ENCODE measurements at regions not wholly inside any gene's neighbourhood (a gene's known extent, or its start where the extent isn't known, plus 50 kb on each side); places are given as distances from the start of the nearest gene placed in this dataset.

DNA sequence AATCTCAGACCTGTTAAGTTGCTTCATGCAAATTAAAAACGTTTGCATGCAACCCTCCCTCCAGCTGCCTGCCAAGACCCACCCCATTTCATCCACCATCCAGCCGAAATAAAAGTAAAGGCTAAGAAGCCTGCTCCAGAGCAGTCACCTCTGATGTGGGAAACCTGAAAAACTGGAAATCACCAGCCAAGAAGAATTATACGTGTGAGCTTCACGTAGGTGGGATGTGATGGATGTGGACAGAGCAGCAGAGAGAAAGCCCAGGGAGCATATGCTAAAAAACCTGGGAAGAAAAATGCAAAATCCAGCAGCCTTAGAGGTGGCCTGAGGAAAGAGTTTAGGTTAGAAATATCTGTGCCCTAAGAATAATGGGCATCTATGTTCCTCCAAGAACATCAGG is 160.6 kb upstream of the STS start:
- H2AFZ ChIP-seq (ENCODE audit: low read length), result no peak overlapping the region
- H3K9me3 ChIP-seq (ENCODE audit: control insufficient read depth, insufficient read depth, low read depth, low read length), result no peaks in the 10 kb centered on the region
- H4K20me1 ChIP-seq (ENCODE audit: control insufficient read depth, extremely low read depth, insufficient read depth, low read length), result peaks cover 2% of the 10 kb centered on the region
- no peaks in the 10 kb centered on the region for H3K79me2 ChIP-seq (ENCODE audit: control insufficient read depth, insufficient read depth, low read length)
- no peaks in the 10 kb centered on the region for H3K4me1 ChIP-seq (ENCODE audit: control insufficient read depth, extremely low read depth, insufficient read depth, low read length)
- H3K9ac ChIP-seq (ENCODE audit: insufficient read depth, low read length), result no peak overlapping the region
- no peaks in the 10 kb centered on the region for H3K27me3 ChIP-seq (ENCODE audit: control insufficient read depth, insufficient read depth, low read length)
- TF ChIP-seq, protein P1, sequence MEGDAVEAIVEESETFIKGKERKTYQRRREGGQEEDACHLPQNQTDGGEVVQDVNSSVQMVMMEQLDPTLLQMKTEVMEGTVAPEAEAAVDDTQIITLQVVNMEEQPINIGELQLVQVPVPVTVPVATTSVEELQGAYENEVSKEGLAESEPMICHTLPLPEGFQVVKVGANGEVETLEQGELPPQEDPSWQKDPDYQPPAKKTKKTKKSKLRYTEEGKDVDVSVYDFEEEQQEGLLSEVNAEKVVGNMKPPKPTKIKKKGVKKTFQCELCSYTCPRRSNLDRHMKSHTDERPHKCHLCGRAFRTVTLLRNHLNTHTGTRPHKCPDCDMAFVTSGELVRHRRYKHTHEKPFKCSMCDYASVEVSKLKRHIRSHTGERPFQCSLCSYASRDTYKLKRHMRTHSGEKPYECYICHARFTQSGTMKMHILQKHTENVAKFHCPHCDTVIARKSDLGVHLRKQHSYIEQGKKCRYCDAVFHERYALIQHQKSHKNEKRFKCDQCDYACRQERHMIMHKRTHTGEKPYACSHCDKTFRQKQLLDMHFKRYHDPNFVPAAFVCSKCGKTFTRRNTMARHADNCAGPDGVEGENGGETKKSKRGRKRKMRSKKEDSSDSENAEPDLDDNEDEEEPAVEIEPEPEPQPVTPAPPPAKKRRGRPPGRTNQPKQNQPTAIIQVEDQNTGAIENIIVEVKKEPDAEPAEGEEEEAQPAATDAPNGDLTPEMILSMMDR (conservative IDR thresholded peaks at IDR 0.05 in 1 of 2, IDR thresholded peaks at IDR 0.05 in 1 of 2; ENCODE audit: low read depth in 1 of 2, low read length in 2 of 2), result no peak
- no peak for TF ChIP-seq EZH2 (IDR thresholded peaks at IDR 0.05; ENCODE audit: low read length, missing control alignments)
- no peak overlapping the region for H3K27ac ChIP-seq (ENCODE audit: insufficient read depth, low read length)
- no peak overlapping the region for H3K4me3 ChIP-seq (replicated peaks in 1 of 4; ENCODE audit: control extremely low read depth in 1 of 4, insufficient read depth in 1 of 4, low read depth in 3 of 4, low read length in 4 of 4)
- H3K36me3 ChIP-seq (ENCODE audit: control insufficient read depth, insufficient read depth, low read length), result no peaks in the 10 kb centered on the region
- no peak overlapping the region for H3K4me2 ChIP-seq (ENCODE audit: extremely low read depth, insufficient read depth, low read length)
- no peak for DNase-seq (ENCODE audit: low read depth in 2 of 2)

DNA sequence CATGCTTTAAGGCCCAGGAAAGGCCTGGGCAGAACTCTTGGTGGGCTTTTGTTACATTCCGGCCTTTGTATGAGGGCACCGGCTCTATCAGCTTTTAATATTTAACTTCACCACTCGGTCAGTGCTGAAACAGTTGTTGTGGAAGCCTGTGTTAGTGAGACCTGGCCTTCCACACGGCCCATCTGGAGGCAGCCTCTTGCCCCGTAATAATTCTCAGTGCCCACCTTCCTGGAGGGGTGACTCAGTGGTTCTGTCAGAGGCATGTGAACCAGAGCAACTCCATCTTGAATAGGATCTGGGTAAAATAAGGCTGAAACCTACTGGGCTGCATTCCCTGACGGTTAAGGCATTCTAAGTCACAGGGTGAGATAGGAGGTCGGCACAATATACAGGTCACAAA is 162.0 kb upstream of the STS start:
- TF ChIP-seq, protein P1 (conservative IDR thresholded peaks at IDR 0.05 in 1 of 2, IDR thresholded peaks at IDR 0.05 in 1 of 2; ENCODE audit: low read depth in 1 of 2, low read length in 2 of 2), result no peak
- no peak for TF ChIP-seq EZH2 (IDR thresholded peaks at IDR 0.05; ENCODE audit: low read length, missing control alignments)
- Histone ChIP-seq H3K27me3 (ENCODE audit: control insufficient read depth, insufficient read depth, low read length) (no peaks in the 10 kb centered on the region), H4K20me1 (ENCODE audit: control insufficient read depth, extremely low read depth, insufficient read depth, low read length) (peaks cover 2% of the 10 kb centered on the region), H3K4me2 (ENCODE audit: extremely low read depth, insufficient read depth, low read length) (no peak overlapping the region), H3K4me3 (replicated peaks in 1 of 4; ENCODE audit: control extremely low read depth in 1 of 4, insufficient read depth in 1 of 4, low read depth in 3 of 4, low read length in 4 of 4) (no peak overlapping the region), H3K4me1 (ENCODE audit: control insufficient read depth, extremely low read depth, insufficient read depth, low read length) (no peaks in the 10 kb centered on the region), H3K79me2 (ENCODE audit: control insufficient read depth, insufficient read depth, low read length) (no peaks in the 10 kb centered on the region), H3K9me3 (ENCODE audit: control insufficient read depth, insufficient read depth, low read depth, low read length) (no peaks in the 10 kb centered on the region), H3K9ac (ENCODE audit: insufficient read depth, low read length) (no peak overlapping the region), H2AFZ (ENCODE audit: low read length) (no peak overlapping the region), H3K27ac (ENCODE audit: insufficient read depth, low read length) (no peak overlapping the region), H3K36me3 (ENCODE audit: control insufficient read depth, insufficient read depth, low read length) (no peaks in the 10 kb centered on the region)
- DNase-seq (ENCODE audit: low read depth in 2 of 2), result no peak

DNA sequence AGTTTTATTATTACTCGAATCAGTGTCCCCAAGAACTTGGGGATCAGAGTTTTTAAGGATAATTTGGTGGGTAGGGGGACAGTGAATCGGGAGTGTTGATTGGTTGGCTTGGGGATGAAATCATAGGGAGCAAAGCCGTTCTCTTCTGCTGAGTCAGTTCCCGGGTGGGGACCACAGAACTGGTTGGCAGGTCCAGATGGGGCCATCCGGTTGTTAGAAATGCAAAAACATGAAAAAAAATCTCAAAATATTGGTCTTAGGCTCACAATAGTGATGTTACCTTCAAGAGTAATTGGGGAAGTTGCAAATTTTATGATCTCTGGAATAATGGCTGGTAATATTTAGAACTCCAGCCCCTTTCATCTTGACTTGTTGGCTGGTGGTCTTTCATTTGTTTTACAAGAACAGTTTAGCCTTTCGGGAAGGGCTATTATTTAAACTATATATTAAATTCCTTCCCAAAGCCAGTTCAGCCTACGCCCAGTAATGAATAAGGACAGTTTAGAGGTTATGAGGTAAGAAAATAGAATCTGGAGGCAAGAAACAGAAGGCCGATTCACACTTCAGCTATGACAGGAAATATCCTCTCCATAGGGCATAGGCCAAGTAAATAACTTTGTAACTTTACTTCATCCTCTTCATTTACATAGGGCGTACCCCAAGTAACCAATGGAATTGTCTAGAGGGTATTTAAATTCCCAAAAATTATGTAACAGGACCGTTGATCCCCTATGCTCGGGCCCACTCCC is 164.1 kb upstream of the STS start:
- Histone ChIP-seq H4K20me1 (ENCODE audit: control insufficient read depth, extremely low read depth, insufficient read depth, low read length) (no peaks in the 10 kb centered on the region), H3K36me3 (ENCODE audit: control insufficient read depth, insufficient read depth, low read length) (no peaks in the 10 kb centered on the region), H3K9ac (ENCODE audit: insufficient read depth, low read length) (no peak overlapping the region), H2AFZ (ENCODE audit: low read length) (no peak overlapping the region), H3K27ac (ENCODE audit: insufficient read depth, low read length) (no peak overlapping the region), H3K79me2 (ENCODE audit: control insufficient read depth, insufficient read depth, low read length) (no peaks in the 10 kb centered on the region), H3K4me3 (replicated peaks in 1 of 4; ENCODE audit: control extremely low read depth in 1 of 4, insufficient read depth in 1 of 4, low read depth in 3 of 4, low read length in 4 of 4) (no peak overlapping the region), H3K4me2 (ENCODE audit: extremely low read depth, insufficient read depth, low read length) (no peak overlapping the region), H3K4me1 (ENCODE audit: control insufficient read depth, extremely low read depth, insufficient read depth, low read length) (no peaks in the 10 kb centered on the region), H3K9me3 (ENCODE audit: control insufficient read depth, insufficient read depth, low read depth, low read length) (no peaks in the 10 kb centered on the region), H3K27me3 (ENCODE audit: control insufficient read depth, insufficient read depth, low read length) (no peaks in the 10 kb centered on the region)
- no peak for DNase-seq (ENCODE audit: low read depth in 2 of 2)
- no peak for TF ChIP-seq EZH2 (IDR thresholded peaks at IDR 0.05; ENCODE audit: low read length, missing control alignments)
- TF ChIP-seq, protein P1 (conservative IDR thresholded peaks at IDR 0.05 in 1 of 2, IDR thresholded peaks at IDR 0.05 in 1 of 2; ENCODE audit: low read depth in 1 of 2, low read length in 2 of 2), result no peak

Measured in fibroblast of lung (primary cell).